ENCODE measurements at regions not wholly inside any gene's neighbourhood (a gene's known extent, or its start where the extent isn't known, plus 50 kb on each side); places are given as distances from the start of the nearest gene placed in this dataset.

- H3K4me3 Mint-ChIP-seq (ENCODE audit: unreplicated experiment) = no peak overlapping the region
- no peak overlapping the region for H3K27ac ChIP-seq (ENCODE audit: low read depth, low read length)
- FAIRE-seq = no peak
Observed at GRCh38 chr7:81562581-81562980, 207.3 kb downstream of the HGF start.

GRCh38 chr7:81560708-81561107, 209.1 kb downstream of the HGF start:
- no peak for TF ChIP-seq CTCF (IDR thresholded peaks at IDR 0.05; ENCODE audit: insufficient read depth, low read depth, low read length)
- no peak for TF ChIP-seq EZH2 (IDR thresholded peaks at IDR 0.05; ENCODE audit: insufficient read depth, low read length)
- Histone ChIP-seq H3K4me2 (ENCODE audit: low read length) (no peak overlapping the region), H3K4me3 (ENCODE audit: insufficient read depth, low read depth, low read length) (no peak overlapping the region), H3K27ac (ENCODE audit: low read depth, low read length) (no peak overlapping the region), H4K20me1 (ENCODE audit: insufficient read depth, low read length) (no peaks in the 10 kb centered on the region), H3K9me3 (ENCODE audit: insufficient read depth, low read depth, low read length) (no peaks in the 10 kb centered on the region), H3K36me3 (ENCODE audit: insufficient read depth, low read length) (no peaks in the 10 kb centered on the region), H3K9ac (ENCODE audit: low read length) (no peak overlapping the region), H2AFZ (ENCODE audit: low read depth, low read length) (no peak overlapping the region), H3K27me3 (ENCODE audit: insufficient read depth, low read length) (no peaks in the 10 kb centered on the region), H3K79me2 (ENCODE audit: insufficient read depth, low read length) (no peaks in the 10 kb centered on the region), H3K4me1 (ENCODE audit: insufficient read depth, low read length) (no peaks in the 10 kb centered on the region)
- no peaks in the 10 kb centered on the region for H3K9me3 Mint-ChIP-seq (ENCODE audit: unreplicated experiment)
- H3K4me1 Mint-ChIP-seq (ENCODE audit: low read depth, unreplicated experiment) = no peaks in the 10 kb centered on the region
- no peaks in the 10 kb centered on the region for H3K36me3 Mint-ChIP-seq (ENCODE audit: low read depth, unreplicated experiment)
- no peaks in the 10 kb centered on the region for H3K27me3 Mint-ChIP-seq (ENCODE audit: low read depth, unreplicated experiment)
- DNase-seq (ENCODE audit: low read depth) = peak; percentile 10
- no peak for FAIRE-seq
- H3K4me3 Mint-ChIP-seq (ENCODE audit: unreplicated experiment) = no peak overlapping the region
- no peak overlapping the region for H3K27ac Mint-ChIP-seq (ENCODE audit: unreplicated experiment)

More at GRCh38 chr7:81562581-81562980, 207.3 kb downstream of the HGF start:
- no peaks in the 10 kb centered on the region for H3K27me3 ChIP-seq (ENCODE audit: insufficient read depth, low read length)
- TF ChIP-seq EZH2 (IDR thresholded peaks at IDR 0.05; ENCODE audit: insufficient read depth, low read length) = no peak
- no peak for TF ChIP-seq CTCF (IDR thresholded peaks at IDR 0.05; ENCODE audit: insufficient read depth, low read depth, low read length)
- no peaks in the 10 kb centered on the region for H3K9me3 ChIP-seq (ENCODE audit: insufficient read depth, low read depth, low read length)
- Mint-ChIP-seq H3K27ac (ENCODE audit: unreplicated experiment) (no peak overlapping the region), H3K27me3 (ENCODE audit: low read depth, unreplicated experiment) (no peaks in the 10 kb centered on the region), H3K9me3 (ENCODE audit: unreplicated experiment) (no peaks in the 10 kb centered on the region), H3K36me3 (ENCODE audit: low read depth, unreplicated experiment) (no peaks in the 10 kb centered on the region), H3K4me1 (ENCODE audit: low read depth, unreplicated experiment) (no peaks in the 10 kb centered on the region)
- H3K4me3 ChIP-seq (ENCODE audit: insufficient read depth, low read depth, low read length) = no peak overlapping the region
- H4K20me1 ChIP-seq (ENCODE audit: insufficient read depth, low read length) = no peaks in the 10 kb centered on the region
- H3K36me3 ChIP-seq (ENCODE audit: insufficient read depth, low read length) = no peaks in the 10 kb centered on the region
- H2AFZ ChIP-seq (ENCODE audit: low read depth, low read length) = no peak overlapping the region
- H3K4me2 ChIP-seq (ENCODE audit: low read length) = no peak overlapping the region
- H3K4me1 ChIP-seq (ENCODE audit: insufficient read depth, low read length) = no peaks in the 10 kb centered on the region
- H3K9ac ChIP-seq (ENCODE audit: low read length) = no peak overlapping the region
- DNase-seq (ENCODE audit: low read depth) = no peak
- H3K79me2 ChIP-seq (ENCODE audit: insufficient read depth, low read length) = no peaks in the 10 kb centered on the region

- FAIRE-seq = no peak
- Mint-ChIP-seq H3K36me3 (ENCODE audit: low read depth, unreplicated experiment) (no peaks in the 10 kb centered on the region), H3K27ac (ENCODE audit: unreplicated experiment) (no peak overlapping the region), H3K4me3 (ENCODE audit: unreplicated experiment) (no peak overlapping the region), H3K27me3 (ENCODE audit: low read depth, unreplicated experiment) (no peaks in the 10 kb centered on the region), H3K4me1 (ENCODE audit: low read depth, unreplicated experiment) (no peaks in the 10 kb centered on the region), H3K9me3 (ENCODE audit: unreplicated experiment) (peaks cover 2% of the 10 kb centered on the region)
- no peak overlapping the region for H2AFZ ChIP-seq (ENCODE audit: low read depth, low read length)
- no peak overlapping the region for H3K9ac ChIP-seq (ENCODE audit: low read length)
- H3K4me3 ChIP-seq (ENCODE audit: insufficient read depth, low read depth, low read length) = no peak overlapping the region
- H3K9me3 ChIP-seq (ENCODE audit: insufficient read depth, low read depth, low read length) = no peaks in the 10 kb centered on the region
- no peaks in the 10 kb centered on the region for H4K20me1 ChIP-seq (ENCODE audit: insufficient read depth, low read length)
- H3K4me1 ChIP-seq (ENCODE audit: insufficient read depth, low read length) = no peaks in the 10 kb centered on the region
- H3K79me2 ChIP-seq (ENCODE audit: insufficient read depth, low read length) = no peaks in the 10 kb centered on the region
- H3K27ac ChIP-seq (ENCODE audit: low read depth, low read length) = no peak overlapping the region
- H3K27me3 ChIP-seq (ENCODE audit: insufficient read depth, low read length) = no peaks in the 10 kb centered on the region
- H3K4me2 ChIP-seq (ENCODE audit: low read length) = no peak overlapping the region
- no peak for TF ChIP-seq CTCF (IDR thresholded peaks at IDR 0.05; ENCODE audit: insufficient read depth, low read depth, low read length)
- no peak for TF ChIP-seq EZH2 (IDR thresholded peaks at IDR 0.05; ENCODE audit: insufficient read depth, low read length)
- no peaks in the 10 kb centered on the region for H3K36me3 ChIP-seq (ENCODE audit: insufficient read depth, low read length)
- no peak for DNase-seq (ENCODE audit: low read depth)
Observed at GRCh38 chr7:81549484-81550016, 220.3 kb downstream of the HGF start.

All from astrocyte (in vitro differentiated cells and primary cell).